OCI-M2 (cell line): ENCODE measurements at regions not wholly inside any gene's neighbourhood (a gene's known extent, or its start where the extent isn't known, plus 50 kb on each side); places are given as distances from the start of the nearest gene placed in this dataset.
"Not testable (repeated sequence)": the region's sequence is repeated elsewhere in the genome, so short reads cannot be mapped to it uniquely, and the experiment has no call there.

ENCODE experiments used
- DNase-seq: peaks from one replicate; lab custom pipeline; 2025; ENCODE audit not compliant: unreplicated experiment; lab: John Stamatoyannopoulos, UW

- DNase-seq = no peak
Measured at GRCh38 chr3:82201316-82201715, 439.9 kb upstream of the GBE1 start.

DNA sequence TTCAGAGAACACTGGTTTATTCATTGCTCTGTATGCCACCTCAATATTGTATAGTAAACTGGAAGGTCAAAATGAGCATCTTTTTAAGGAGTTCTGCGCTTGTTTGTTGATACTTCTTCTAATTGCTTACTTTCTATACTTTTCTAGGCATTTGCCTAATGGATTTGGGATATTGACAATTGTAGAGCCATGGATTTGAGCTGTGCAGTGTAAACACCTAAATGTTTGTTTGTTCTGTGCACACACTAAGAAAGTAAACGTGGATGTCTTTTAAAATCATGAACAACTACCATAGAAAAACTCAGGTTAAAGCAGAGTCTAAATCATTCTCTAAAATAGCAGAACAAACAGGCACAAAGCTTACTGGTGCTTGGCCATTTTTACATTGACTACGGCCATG, 436.6 kb upstream of the GBE1 start:
- no peak for DNase-seq

DNA sequence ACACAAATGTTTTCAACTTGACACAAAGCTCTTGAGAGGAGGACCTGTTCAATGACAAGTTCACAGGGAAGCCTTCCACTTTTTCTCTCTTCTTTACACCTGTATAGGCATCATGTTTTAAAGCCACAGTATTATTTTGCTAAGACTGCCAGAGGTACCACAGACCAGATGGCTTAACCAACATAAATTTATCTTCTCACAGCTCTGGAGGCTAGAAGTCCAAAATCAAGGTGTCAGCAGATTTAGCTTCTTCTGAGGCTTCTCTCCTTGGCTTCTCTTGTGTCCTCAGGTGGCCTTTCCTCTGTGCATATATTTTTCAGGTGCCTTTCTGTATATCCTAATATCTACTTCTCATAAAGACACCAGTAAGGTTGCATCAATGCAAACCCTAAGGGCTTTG, 435.2 kb upstream of the GBE1 start:
- DNase-seq = no peak

- DNase-seq = no peak
Measured at GRCh38 chr3:82194870-82195269, 433.4 kb upstream of the GBE1 start.

- no peak for DNase-seq
Measured at GRCh38 chr3:82186017-82186416, 424.6 kb upstream of the GBE1 start.

DNA sequence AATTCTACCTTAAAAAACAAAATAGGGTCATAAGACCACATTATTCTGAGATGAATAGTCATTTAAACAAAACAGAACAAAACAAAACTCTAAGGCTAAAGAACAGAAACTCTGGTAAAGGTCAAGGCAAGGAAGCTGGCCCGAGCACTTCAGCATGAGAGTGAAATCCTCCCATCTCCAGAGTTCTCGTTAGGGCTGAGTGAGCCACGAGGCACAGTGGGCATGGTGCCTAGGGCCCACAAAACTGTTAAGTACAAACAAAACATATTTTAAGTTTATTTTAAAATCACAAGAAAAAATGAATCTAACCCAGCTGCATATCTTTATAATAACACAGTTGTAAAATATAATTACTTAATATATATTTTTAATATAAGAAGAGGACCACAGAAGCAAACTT, 417.8 kb upstream of the GBE1 start:
- DNase-seq = no peak

GRCh38 chr3:82178291-82178690, 416.8 kb upstream of the GBE1 start:
- DNase-seq = no peak

DNA sequence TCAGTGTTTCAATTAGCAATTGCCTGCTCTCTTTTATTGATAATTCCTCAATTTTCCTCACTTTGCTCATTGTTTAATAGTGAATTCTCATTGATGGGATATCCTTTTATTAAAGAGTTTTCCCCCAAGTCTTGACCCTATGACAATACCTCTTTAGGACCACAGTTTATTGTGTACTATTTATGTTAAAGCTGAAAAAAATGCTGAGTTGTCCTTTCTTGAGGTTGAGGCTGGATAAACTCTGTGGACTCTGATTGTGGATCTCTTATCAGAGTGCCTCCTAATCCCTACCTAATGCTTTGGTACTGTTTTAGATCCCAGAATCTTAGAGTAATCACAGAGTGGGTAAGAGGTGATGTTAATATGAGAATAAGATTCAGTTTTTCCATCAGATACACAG, 416.3 kb upstream of the GBE1 start:
- no peak for DNase-seq

- DNase-seq = no peak
Measured at GRCh38 chr3:82165266-82165665, 403.8 kb upstream of the GBE1 start.

- DNase-seq = no peak
Measured at GRCh38 chr3:82163907-82164520, 402.6 kb upstream of the GBE1 start.

DNA sequence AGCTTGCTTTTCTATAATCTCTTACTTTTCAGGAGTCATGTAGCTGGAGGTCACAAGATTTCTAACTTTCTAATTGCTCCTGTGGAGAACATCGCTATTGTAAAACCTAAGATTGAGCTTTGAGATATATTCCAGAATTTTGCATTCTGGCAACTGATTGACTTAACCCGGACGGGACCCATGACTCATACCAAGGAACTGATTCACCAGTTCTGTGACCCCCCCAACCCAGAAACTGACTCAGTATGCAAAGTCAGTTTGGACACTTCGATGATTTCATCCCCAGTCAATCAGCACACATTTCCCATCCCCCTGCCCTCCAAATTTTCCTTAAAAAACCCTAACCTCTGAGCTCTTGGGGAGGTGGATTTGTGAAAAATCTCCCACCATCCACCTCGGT, 396.5 kb upstream of the GBE1 start:
- DNase-seq = no peak

DNA sequence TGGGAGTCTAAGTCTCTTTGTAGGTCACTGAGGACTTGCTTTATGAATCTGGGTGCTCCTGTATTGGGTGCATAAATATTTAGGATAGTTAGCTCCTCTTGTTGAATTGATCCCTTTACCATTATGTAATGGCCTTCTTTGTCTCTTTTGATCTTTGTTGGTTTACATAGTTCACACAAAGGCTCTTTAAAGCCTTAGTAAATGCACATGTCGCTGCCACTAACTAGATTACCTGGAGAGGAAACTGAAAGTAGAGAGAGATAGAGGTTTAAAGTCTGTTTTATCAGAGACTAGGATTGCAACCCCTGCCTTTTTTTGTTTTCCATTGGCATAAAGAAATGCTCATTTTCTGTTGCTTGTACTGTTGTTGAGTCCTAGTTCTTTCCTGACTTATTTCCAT, 392.4 kb upstream of the GBE1 start:
- DNase-seq = not testable (repeated sequence)

DNA sequence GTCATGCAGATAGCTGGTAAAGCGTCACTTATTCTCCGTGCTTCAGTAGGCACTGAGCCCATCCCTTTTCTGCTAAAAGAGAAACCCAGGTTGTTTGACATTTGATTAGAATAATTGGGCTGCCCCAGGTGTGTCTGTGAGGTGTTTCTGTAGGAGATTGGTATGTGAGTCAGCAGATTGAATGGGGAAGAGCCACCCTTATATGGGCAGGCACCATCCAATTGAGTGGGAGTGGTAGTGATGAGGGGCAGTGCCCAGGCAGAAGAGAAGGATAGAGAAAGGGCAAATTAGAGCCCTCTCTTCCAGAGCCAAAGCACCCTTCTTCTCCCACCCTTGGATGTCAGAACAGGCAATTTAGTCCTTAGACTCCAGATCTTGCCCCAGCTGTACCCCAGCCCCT, 384.3 kb upstream of the GBE1 start:
- no peak for DNase-seq

- no peak for DNase-seq
Measured at GRCh38 chr3:82144811-82145210, 383.4 kb upstream of the GBE1 start.

DNA sequence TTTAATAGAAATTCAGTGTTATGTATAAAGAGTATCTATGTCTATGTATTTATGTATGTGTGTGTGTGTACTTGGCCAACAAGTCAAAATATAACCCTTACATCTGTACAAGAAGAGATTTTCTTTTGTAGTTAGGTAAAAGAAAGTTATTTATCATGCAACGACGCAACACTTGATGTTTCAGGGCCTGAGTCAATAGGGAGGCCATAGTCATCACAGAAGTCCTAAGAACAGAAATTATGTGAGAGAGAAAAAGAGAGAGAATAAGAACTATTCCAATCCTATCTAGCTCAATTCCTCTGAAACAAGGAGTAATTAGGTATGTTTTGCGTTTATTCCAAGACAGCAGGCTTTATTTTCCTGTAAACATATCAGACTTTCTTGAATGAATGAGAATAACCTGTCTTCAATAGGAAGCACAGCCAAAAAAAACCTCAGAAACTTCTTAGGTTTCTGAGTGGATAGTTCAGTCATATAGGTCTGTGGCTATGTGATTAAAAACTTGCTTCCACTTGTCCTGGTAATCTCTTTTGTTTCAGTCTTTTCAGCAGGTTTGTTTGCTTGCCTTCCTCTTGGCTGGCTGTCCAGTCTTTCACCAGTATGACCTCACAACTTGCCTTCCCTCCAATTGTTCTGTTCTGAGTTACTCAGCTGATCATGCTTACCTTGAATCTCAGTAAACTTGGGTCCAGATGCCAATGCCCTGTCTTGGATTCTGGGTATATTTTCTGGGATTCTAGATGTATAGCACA, 382.4 kb upstream of the GBE1 start:
- DNase-seq = no peak

DNA sequence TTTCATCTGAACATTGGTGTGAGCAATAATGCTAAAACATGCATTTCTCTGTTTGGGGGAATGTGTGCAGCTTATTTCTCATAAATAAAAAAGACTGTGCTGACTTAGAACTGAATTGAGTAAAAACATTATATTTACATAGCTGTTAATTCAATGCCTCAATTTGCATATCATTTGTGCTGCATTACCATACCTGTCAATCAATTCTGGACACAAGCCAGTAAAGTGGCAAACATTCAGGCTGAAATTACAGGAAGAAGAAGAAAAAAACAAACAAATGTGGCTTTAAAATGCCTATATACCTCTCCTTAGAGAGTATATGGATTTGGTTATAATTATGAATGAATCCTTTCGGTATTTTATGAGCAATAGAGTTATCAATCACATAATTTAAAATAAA, 380.1 kb upstream of the GBE1 start:
- no peak for DNase-seq

DNA sequence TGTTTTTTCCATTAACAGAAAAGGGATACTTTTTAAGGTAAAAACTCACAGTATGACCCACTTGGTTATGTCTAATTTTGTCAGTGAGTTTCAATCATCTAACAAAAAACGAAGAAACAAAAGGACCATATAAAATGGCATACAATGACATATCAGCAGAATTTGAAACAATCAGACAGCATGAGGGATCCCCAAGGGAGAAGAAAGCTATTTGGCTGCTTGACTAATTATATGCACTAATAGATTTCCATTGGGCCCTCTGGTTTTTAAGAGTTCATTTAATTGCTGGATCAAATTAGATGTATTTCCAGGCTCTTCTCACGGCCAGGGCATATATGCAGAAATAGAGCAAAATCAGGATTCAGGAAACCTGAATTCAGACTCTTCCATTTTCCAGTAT, 376.4 kb upstream of the GBE1 start:
- DNase-seq = no peak

DNA sequence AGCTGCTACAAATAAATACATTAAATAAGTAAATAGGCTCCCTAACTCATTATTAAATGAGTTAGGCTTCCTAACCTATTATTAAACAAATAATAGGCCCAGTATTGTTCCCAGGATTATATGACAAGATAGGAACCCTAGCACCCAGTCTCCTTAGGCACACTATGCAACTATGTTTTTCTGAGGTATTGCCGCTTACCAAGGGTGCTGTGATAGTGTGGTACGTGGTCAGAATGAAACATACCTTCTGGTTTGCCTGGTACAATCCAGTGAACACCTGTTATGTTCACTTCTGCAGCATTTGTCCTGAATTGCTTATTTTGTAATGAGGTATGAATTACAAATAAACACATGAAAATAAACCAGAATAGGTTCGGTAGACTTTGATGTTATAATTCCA, 375.6 kb upstream of the GBE1 start:
- DNase-seq = no peak

GRCh38 chr3:82133070-82133606, 371.7 kb upstream of the GBE1 start:
- no peak for DNase-seq

DNA sequence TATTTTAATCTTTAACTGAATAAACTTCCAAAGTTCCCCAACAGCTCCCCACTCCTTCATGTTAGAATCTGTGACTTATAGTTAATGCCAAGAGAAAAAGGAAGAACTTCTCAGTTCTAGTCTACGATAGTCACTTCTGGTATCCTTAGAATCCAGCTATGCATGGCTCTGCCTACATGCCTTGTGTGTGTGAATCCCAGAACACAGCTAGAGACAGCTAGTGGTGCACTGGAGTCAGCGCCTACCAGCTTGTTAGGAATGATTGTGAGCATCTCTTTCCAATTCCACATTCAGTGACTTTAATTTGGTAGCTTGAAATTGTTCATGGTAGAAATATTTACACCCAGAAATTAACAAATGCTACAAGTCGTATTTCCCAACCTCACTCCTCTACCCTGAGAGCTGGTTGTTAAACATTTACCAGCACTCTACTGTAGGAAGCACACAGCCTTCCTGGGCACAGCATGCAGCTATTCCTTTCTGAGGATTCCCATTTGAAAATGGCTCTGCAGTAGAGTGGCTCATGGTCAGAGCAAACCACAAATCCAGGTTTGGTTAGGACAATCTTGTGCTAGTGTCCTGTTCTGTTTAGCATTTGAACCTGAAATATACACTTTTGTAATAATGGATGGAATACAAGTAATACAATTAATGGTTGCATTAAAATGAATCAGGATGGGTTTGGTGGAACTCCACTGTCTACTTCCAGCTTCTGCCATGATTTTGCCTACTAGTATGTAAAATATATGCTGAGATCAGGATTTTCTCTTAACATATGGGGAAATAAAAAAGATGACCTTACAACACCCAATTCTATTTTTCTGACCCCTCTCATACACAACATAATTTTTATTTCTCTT, 371.0 kb upstream of the GBE1 start:
- no peak for DNase-seq

- no peak for DNase-seq
Measured at GRCh38 chr3:82130046-82130445, 368.6 kb upstream of the GBE1 start.
